Stomach (tissue), 4 donors: ENCODE measurements at regions not wholly inside any gene's neighbourhood (a gene's known extent, or its start where the extent isn't known, plus 50 kb on each side); places are given as distances from the start of the nearest gene placed in this dataset.

Source experiments
- EP300 ChIP-seq: sonication (generic); formaldehyde crosslinking; IDR thresholded peaks from one replicate; pipeline ENCODE4 v1.6.1; 2017; ENCODE audit warnings: antibody characterized with exemption
- POLR2AphosphoS5 ChIP-seq, 3 donors: sonication (generic); formaldehyde crosslinking; IDR thresholded peaks; one replicate each; pipeline ENCODE4 v1.6.1; 2016; ENCODE audit warnings: antibody characterized with exemption in 3 of 3
- TF ChIP-seq, protein P1 (sequence below), 7 experiments: fragments of 450-650 bp in 4 of 7; fragments of 200-600 bp in 3 of 7; sonication (generic) in 3 of 7; IDR thresholded peaks; one replicate each; pipeline ENCODE4 v1.5.1; 2016 to 2019; ENCODE audit warnings: antibody characterized with exemption in 7 of 7, control low read depth in 2 of 7, mild to moderate bottlenecking in 1 of 7

DNA sequence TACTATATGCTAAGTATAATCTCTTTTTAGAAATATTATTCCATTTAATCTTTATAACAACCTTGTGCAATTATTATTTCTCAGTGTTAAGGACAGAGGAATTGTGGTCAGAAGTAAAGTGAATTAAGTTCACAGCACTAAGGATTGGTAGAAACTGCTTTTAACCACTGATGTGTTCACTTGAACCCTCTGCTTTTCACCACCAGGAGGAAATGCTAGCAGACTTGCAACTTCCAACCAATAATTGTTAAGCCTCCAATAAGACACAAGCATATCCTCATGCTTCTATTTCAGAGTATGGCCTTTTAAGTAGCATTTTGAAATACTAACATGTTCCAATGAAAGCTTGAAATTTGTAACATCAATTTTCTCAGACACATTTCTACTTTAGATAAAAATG, 527.4 kb downstream of the SI start:
- TF ChIP-seq, protein P1, sequence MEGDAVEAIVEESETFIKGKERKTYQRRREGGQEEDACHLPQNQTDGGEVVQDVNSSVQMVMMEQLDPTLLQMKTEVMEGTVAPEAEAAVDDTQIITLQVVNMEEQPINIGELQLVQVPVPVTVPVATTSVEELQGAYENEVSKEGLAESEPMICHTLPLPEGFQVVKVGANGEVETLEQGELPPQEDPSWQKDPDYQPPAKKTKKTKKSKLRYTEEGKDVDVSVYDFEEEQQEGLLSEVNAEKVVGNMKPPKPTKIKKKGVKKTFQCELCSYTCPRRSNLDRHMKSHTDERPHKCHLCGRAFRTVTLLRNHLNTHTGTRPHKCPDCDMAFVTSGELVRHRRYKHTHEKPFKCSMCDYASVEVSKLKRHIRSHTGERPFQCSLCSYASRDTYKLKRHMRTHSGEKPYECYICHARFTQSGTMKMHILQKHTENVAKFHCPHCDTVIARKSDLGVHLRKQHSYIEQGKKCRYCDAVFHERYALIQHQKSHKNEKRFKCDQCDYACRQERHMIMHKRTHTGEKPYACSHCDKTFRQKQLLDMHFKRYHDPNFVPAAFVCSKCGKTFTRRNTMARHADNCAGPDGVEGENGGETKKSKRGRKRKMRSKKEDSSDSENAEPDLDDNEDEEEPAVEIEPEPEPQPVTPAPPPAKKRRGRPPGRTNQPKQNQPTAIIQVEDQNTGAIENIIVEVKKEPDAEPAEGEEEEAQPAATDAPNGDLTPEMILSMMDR (IDR thresholded peaks at IDR 0.05): no peak
- no peak for TF ChIP-seq EP300
- no peak for TF ChIP-seq POLR2AphosphoS5 (IDR thresholded peaks at IDR 0.05)
